SK-N-SH (cell line): ENCODE measurements at regions not wholly inside any gene's neighbourhood (a gene's known extent, or its start where the extent isn't known, plus 50 kb on each side); places are given as distances from the start of the nearest gene placed in this dataset.
"Not testable (repeated sequence)": the region's sequence is repeated elsewhere in the genome, so short reads cannot be mapped to it uniquely, and the experiment has no call there.

ENCODE experiments used
- CTCF ChIA-PET: fragments of 300-600, 350-600 bp; formaldehyde crosslinking; extraction: SDS; loops from one replicate; lab custom pipeline; 2021; lab: Yijun Ruan, JAX
- POLR2A ChIA-PET: fragments of 350-600 bp; sonication (Branson Sonifier 250); formaldehyde crosslinking; extraction: SDS; loops from one replicate; lab custom pipeline; 2020; ENCODE audit warnings: antibody characterized with exemption, inconsistent platforms; lab: Yijun Ruan, JAX
- DNase-seq: peaks from one replicate; pipeline ENCODE4 v3.0.0; 2012
- H2AFZ ChIP-seq: fragments of 200-600 bp; sonication (generic); 2 replicates; pipeline ENCODE4 v1.8.1; 2016; ENCODE audit warnings: antibody characterized with exemption, mild to moderate bottlenecking, low read depth
- H3F3A ChIP-seq: fragments of 200-600 bp; sonication (generic); replicated peaks from 2 replicates; pipeline ENCODE3; 2016; ENCODE audit warnings: antibody characterized with exemption, mild to moderate bottlenecking; ENCODE audit not compliant: insufficient read depth
- H3K27ac ChIP-seq, 2 experiments: fragments of 200-500 bp in 1 of 2; fragments of 200-600 bp in 1 of 2; sonication (Bioruptor generic) in 1 of 2; sonication (generic), shearing (Covaris generic) in 1 of 2; 2 replicates each; pipeline versions ENCODE4 v1.5.1 to v1.6.1; 2014 to 2016; ENCODE audit warnings: low read depth in 2 of 2, inconsistent platforms in 1 of 2, low read length in 1 of 2, mild to moderate bottlenecking in 1 of 2, mixed read lengths in 1 of 2
- H3K27me3 ChIP-seq: fragments of 200-600 bp; sonication (generic), shearing (Covaris generic); 2 replicates; pipeline ENCODE4 v1.6.1; 2016; ENCODE audit warnings: mixed run types; ENCODE audit not compliant: insufficient read depth
- H3K36me3 ChIP-seq, 2 experiments: fragments of 200-500 bp in 1 of 2; fragments of 200-600 bp in 1 of 2; sonication (Bioruptor generic) in 1 of 2; sonication (generic) in 1 of 2; replicated peaks in 1 of 2; 2 replicates each; pipeline versions ENCODE3 to v1.5.1; 2014 to 2016; ENCODE audit warnings: low read length in 1 of 2, mild to moderate bottlenecking in 1 of 2; ENCODE audit not compliant: insufficient read depth in 2 of 2, control insufficient read depth in 1 of 2
- H3K4me1 ChIP-seq, 2 experiments: fragments of 200-500 bp in 1 of 2; fragments of 200-600 bp in 1 of 2; sonication (Bioruptor generic) in 1 of 2; sonication (generic), shearing (Covaris generic) in 1 of 2; 2 replicates each; pipeline versions ENCODE4 v1.5.1 to v1.6.1; 2014 to 2016; ENCODE audit warnings: low read depth in 1 of 2, low read length in 1 of 2, mixed run types in 1 of 2; ENCODE audit not compliant: insufficient read depth in 2 of 2, control insufficient read depth in 1 of 2
- H3K4me2 ChIP-seq: fragments of 200-600 bp; sonication (generic), shearing (Covaris generic); 2 replicates; pipeline ENCODE4 v1.6.1; 2017; ENCODE audit warnings: mixed run types
- H3K4me3 ChIP-seq, 2 experiments: fragments of 200-500 bp in 1 of 2; fragments of 200-600 bp in 1 of 2; sonication (Bioruptor generic) in 1 of 2; sonication (generic), shearing (Covaris generic) in 1 of 2; 2 replicates each; pipeline versions ENCODE4 v1.5.1 to v1.8.1; 2014 to 2016; ENCODE audit warnings: low read depth in 2 of 2, inconsistent platforms in 1 of 2, low read length in 1 of 2, mild to moderate bottlenecking in 1 of 2, mixed read lengths in 1 of 2, moderate library complexity in 1 of 2
- H3K79me2 ChIP-seq: fragments of 200-600 bp; sonication (generic); 2 replicates; pipeline ENCODE4 v1.8.1; 2017; ENCODE audit warnings: mild to moderate bottlenecking; ENCODE audit not compliant: insufficient read depth
- H3K9ac ChIP-seq: fragments of 200-600 bp; sonication (generic); 2 replicates; pipeline ENCODE4 v1.6.1; 2017; ENCODE audit warnings: mixed run types
- H3K9me2 ChIP-seq: fragments of 200-600 bp; sonication (generic); 2 replicates; pipeline ENCODE4 v1.6.1; 2017; ENCODE audit warnings: mixed run types
- H3K9me3 ChIP-seq: fragments of 200-600 bp; sonication (generic); 2 replicates; pipeline ENCODE4 v1.6.1; 2017; ENCODE audit warnings: mixed run types, mild to moderate bottlenecking, moderate library complexity
- H4K20me1 ChIP-seq: fragments of 200-600 bp; sonication (generic); 2 replicates; pipeline ENCODE4 v1.6.1; 2017; ENCODE audit warnings: mild to moderate bottlenecking, mixed run types; ENCODE audit not compliant: insufficient read depth
- CHD2 ChIP-seq: fragments of 150-350 bp; IDR thresholded peaks from 2 replicates; pipeline ENCODE4 v1.6.1; 2018; ENCODE audit warnings: low read length; ENCODE audit not compliant: partially characterized antibody
- FOXM1 ChIP-seq: IDR thresholded peaks from 2 replicates; pipeline ENCODE4 v1.4.0; 2012; ENCODE audit warnings: low read depth, mild to moderate bottlenecking
- GATA2 ChIP-seq: sonication (generic); formaldehyde crosslinking; IDR thresholded peaks from 2 replicates; pipeline ENCODE4 v1.5.0; 2020; ENCODE audit warnings: mild to moderate bottlenecking, missing genetic modification reagents
- IRF3 ChIP-seq: fragments of 150-350 bp; IDR thresholded peaks from 2 replicates; pipeline ENCODE4 v1.6.1; 2016; ENCODE audit warnings: mild to moderate bottlenecking, low read depth, low read length
- JUND ChIP-seq: IDR thresholded peaks from 2 replicates; pipeline ENCODE4 v1.4.0; 2012
- MAX ChIP-seq: IDR thresholded peaks from 2 replicates; pipeline ENCODE4 v1.4.0; 2012; ENCODE audit warnings: low read depth
- PBX3 ChIP-seq: IDR thresholded peaks from 2 replicates; pipeline ENCODE4; 2012
- POLR2AphosphoS5 ChIP-seq: IDR thresholded peaks from 2 replicates; pipeline ENCODE4 v1.6.1; 2012; ENCODE audit warnings: low read depth, low read length
- RAD21 ChIP-seq: IDR thresholded peaks from 2 replicates; pipeline ENCODE4 v1.6.1; 2012; ENCODE audit warnings: mild to moderate bottlenecking, low read length
- RFX5 ChIP-seq: IDR thresholded peaks from 2 replicates; pipeline ENCODE4 v1.6.1; 2012; ENCODE audit warnings: mild to moderate bottlenecking, improper control_type of control experiment, low read length
- TAF1 ChIP-seq: IDR thresholded peaks from 2 replicates; pipeline ENCODE4 v1.6.1; 2012; ENCODE audit warnings: low read depth, mild to moderate bottlenecking, low read length, moderate library complexity, borderline replicate concordance
- USF1 ChIP-seq: IDR thresholded peaks from 2 replicates; pipeline ENCODE4 v1.4.0; 2012; ENCODE audit warnings: low read depth, borderline replicate concordance
- WGBS: methylation state at CpG from one replicate; pipeline ENCODE4 v1.1.6; 2017; ENCODE audit warnings: low lambda C conversion rate; 5-methylcytosine and 5-hydroxymethylcytosine counted together

- H3K4me2 ChIP-seq, DNase-seq, H3K9me3 ChIP-seq, H3K4me3 ChIP-seq, H3K27ac ChIP-seq, H4K20me1 ChIP-seq, H3K79me2 ChIP-seq, H3K9ac ChIP-seq, H3F3A ChIP-seq, H3K4me1 ChIP-seq, CTCF ChIA-PET, POLR2A ChIA-PET, H3K36me3 ChIP-seq, H3K9me2 ChIP-seq, H2AFZ ChIP-seq, H3K27me3 ChIP-seq: not testable (repeated sequence)
- 11% methylated on average over 1 of the region's 1 CpG for WGBS
Measured at GRCh38 chr9:6101725-6102124, 86.3 kb upstream of the RANBP6 start.

GRCh38 chr9:6099346-6099745 is 83.9 kb upstream of the RANBP6 start:
- H3K9me2 ChIP-seq, CTCF ChIA-PET, H3K79me2 ChIP-seq, H3K36me3 ChIP-seq, H3K9ac ChIP-seq, H3K27me3 ChIP-seq, H3K27ac ChIP-seq, H3K9me3 ChIP-seq, H3F3A ChIP-seq, H4K20me1 ChIP-seq, H2AFZ ChIP-seq, POLR2A ChIA-PET, H3K4me2 ChIP-seq, H3K4me3 ChIP-seq, DNase-seq, H3K4me1 ChIP-seq: not testable (repeated sequence)

GRCh38 chr9:6098431-6098830 is 83.0 kb upstream of the RANBP6 start:
- ChIA-PET CTCF (no interaction called here), POLR2A (no interaction called here)
- no peaks in the 10 kb centered on the region for H4K20me1 ChIP-seq
- H3K27me3 ChIP-seq = 0 out of 2 replicates have a peak, but pooled peaks cover 10% of the 10 kb centered on the region
- no peak overlapping the region for H2AFZ ChIP-seq
- no peaks in the 10 kb centered on the region for H3K9me3 ChIP-seq
- no peaks in the 10 kb centered on the region for H3K79me2 ChIP-seq
- TF ChIP-seq PBX3 (no peak), RAD21 (no peak), RFX5 (no peak), GATA2 (CRISPR knock-in tag) (no peak), FOXM1 (no peak), CHD2 (no peak), JUND (no peak), POLR2AphosphoS5 (no peak), IRF3 (no peak), MAX (no peak), TAF1 (no peak), USF1 (no peak)
- DNase-seq = no peak
- 50% methylated on average over 1 of the region's 1 CpG for WGBS
- no peak overlapping the region for H3K27ac ChIP-seq
- no peaks in the 10 kb centered on the region for H3F3A ChIP-seq
- H3K4me2 ChIP-seq = no peak overlapping the region
- H3K4me3 ChIP-seq = no peak overlapping the region
- no peaks in the 10 kb centered on the region for H3K36me3 ChIP-seq
- no peak overlapping the region for H3K9ac ChIP-seq
- no peaks in the 10 kb centered on the region for H3K9me2 ChIP-seq
- no peaks in the 10 kb centered on the region for H3K4me1 ChIP-seq
